ENCODE measurements at regions not wholly inside any gene's neighbourhood (a gene's known extent, or its start where the extent isn't known, plus 50 kb on each side); places are given as distances from the start of the nearest gene placed in this dataset.

- in situ Hi-C loops (cut with HindIII; ENCODE audit: low sequenced_read_pairs): no loop called here
These were observed 113.1 kb upstream of the SLC45A1 start for GRCh38 chr1:8204826-8205225.

GRCh38 chr1:8203551-8203950, 114.4 kb upstream of the SLC45A1 start:
- in situ Hi-C loops (cut with HindIII; ENCODE audit: low sequenced_read_pairs): no loop called here

GRCh38 chr1:8203056-8203455, 114.9 kb upstream of the SLC45A1 start:
- in situ Hi-C loops (cut with HindIII; ENCODE audit: low sequenced_read_pairs): no loop called here

- in situ Hi-C loops (cut with HindIII; ENCODE audit: low sequenced_read_pairs): no loop called here
These were observed 115.6 kb upstream of the SLC45A1 start for GRCh38 chr1:8202182-8202905.

- in situ Hi-C loops (cut with HindIII; ENCODE audit: low sequenced_read_pairs): no loop called here
These were observed 116.5 kb upstream of the SLC45A1 start for GRCh38 chr1:8201331-8201861.

GRCh38 chr1:8200317-8201115, 117.4 kb upstream of the SLC45A1 start:
- in situ Hi-C loops (cut with HindIII; ENCODE audit: low sequenced_read_pairs): no loop called here

- in situ Hi-C loops (cut with HindIII; ENCODE audit: low sequenced_read_pairs): no loop called here
These were observed 119.4 kb upstream of the SLC45A1 start for GRCh38 chr1:8198522-8198921.

GRCh38 chr1:8197493-8198282, 120.2 kb upstream of the SLC45A1 start:
- in situ Hi-C loops (cut with HindIII; ENCODE audit: low sequenced_read_pairs): no loop called here

- in situ Hi-C loops (cut with HindIII; ENCODE audit: low sequenced_read_pairs): no loop called here
These were observed 123.3 kb upstream of the SLC45A1 start for GRCh38 chr1:8194481-8195227.

- in situ Hi-C loops (cut with HindIII; ENCODE audit: low sequenced_read_pairs): no loop called here
These were observed 124.0 kb upstream of the SLC45A1 start for GRCh38 chr1:8193840-8194406.

- in situ Hi-C loops (cut with HindIII; ENCODE audit: low sequenced_read_pairs): no loop called here
These were observed 126.4 kb upstream of the SLC45A1 start for GRCh38 chr1:8191474-8191873.

- in situ Hi-C loops (cut with HindIII; ENCODE audit: low sequenced_read_pairs): no loop called here
These were observed 127.9 kb upstream of the SLC45A1 start for GRCh38 chr1:8189931-8190483.

GRCh38 chr1:8185400-8185799, 132.5 kb upstream of the SLC45A1 start:
- in situ Hi-C loops (cut with HindIII; ENCODE audit: low sequenced_read_pairs): no loop called here

- in situ Hi-C loops (cut with HindIII; ENCODE audit: low sequenced_read_pairs): no loop called here
These were observed 133.6 kb upstream of the SLC45A1 start for GRCh38 chr1:8184301-8184700.

GRCh38 chr1:8182034-8182761, 135.7 kb upstream of the SLC45A1 start:
- in situ Hi-C loops (cut with HindIII; ENCODE audit: low sequenced_read_pairs): no loop called here

- in situ Hi-C loops (cut with HindIII; ENCODE audit: low sequenced_read_pairs): loop anchor here (10.0 kb wide), 1 partner anchor 164 kb away; no protein-coding TSS in a partner anchor
These were observed 138.7 kb upstream of the SLC45A1 start for GRCh38 chr1:8179132-8179793.

GRCh38 chr1:8176279-8176678, 141.6 kb upstream of the SLC45A1 start:
- in situ Hi-C loops (cut with HindIII; ENCODE audit: low sequenced_read_pairs): loop anchor here (10.0 kb wide), 1 partner anchor 161 kb away; no protein-coding TSS in a partner anchor

- in situ Hi-C loops (cut with HindIII; ENCODE audit: low sequenced_read_pairs): loop anchor here (10.0 kb wide), 1 partner anchor 160 kb away; no protein-coding TSS in a partner anchor
These were observed 143.1 kb upstream of the SLC45A1 start for GRCh38 chr1:8174807-8175206.
